H1 (cell line): ENCODE measurements at regions not wholly inside any gene's neighbourhood (a gene's known extent, or its start where the extent isn't known, plus 50 kb on each side); places are given as distances from the start of the nearest gene placed in this dataset.
A peak's percentile ranks its signal among the peaks of the same experiment; 100 is the strongest.

Source experiments
- CTCF ChIA-PET: fragments of 300-600 bp; sonication (Branson Sonifier 250); formaldehyde crosslinking; loops from one replicate; lab custom pipeline; 2021; ENCODE audit not compliant: partially characterized antibody; lab: Charles Lee
- POLR2A ChIA-PET: fragments of 300-600 bp; sonication (Branson Sonifier 250); formaldehyde crosslinking; loops from one replicate; lab custom pipeline; 2021; ENCODE audit warnings: inconsistent platforms; ENCODE audit not compliant: partially characterized antibody; lab: Charles Lee
- DNase-seq, 2 experiments: peaks; one replicate each; pipeline versions ENCODE4 v3.0.0 to v3.0.0-alpha.2; 2010 to 2022; ENCODE audit warnings: low spot score in 2 of 2, low read depth in 1 of 2, mixed read lengths in 1 of 2
- FAIRE-seq: peaks from 2 replicates; lab custom pipeline; 2011; peaks lifted over from hg19 to GRCh38; lab: Jason Lieb, UNC
- H2AFZ ChIP-seq: 2 replicates; pipeline ENCODE4 v1.8.1; 2012; ENCODE audit warnings: low read length, inconsistent platforms
- H2AK5ac ChIP-seq: 2 replicates; pipeline ENCODE4 v1.6.1; 2013; ENCODE audit warnings: low read depth, low read length
- H2BK120ac ChIP-seq: replicated peaks from 2 replicates; pipeline ENCODE3; 2013; ENCODE audit warnings: low read depth, low read length, inconsistent platforms
- H2BK12ac ChIP-seq: 2 replicates; pipeline ENCODE4 v1.6.1; 2013; ENCODE audit warnings: low read depth, low read length
- H2BK15ac ChIP-seq: 2 replicates; pipeline ENCODE4 v1.6.1; 2013; ENCODE audit warnings: low read length
- H2BK20ac ChIP-seq: 2 replicates; pipeline ENCODE4 v1.6.1; 2013; ENCODE audit warnings: low read length
- H2BK5ac ChIP-seq: 2 replicates; pipeline ENCODE4 v1.6.1; 2013; ENCODE audit warnings: low read depth, low read length
- H3K14ac ChIP-seq: 2 replicates; pipeline ENCODE4 v1.6.1; 2013; ENCODE audit warnings: inconsistent platforms; ENCODE audit not compliant: insufficient read length
- H3K18ac ChIP-seq: 2 replicates; pipeline ENCODE4 v1.6.1; 2013; ENCODE audit warnings: low read length; ENCODE audit errors: extremely low read depth
- H3K23ac ChIP-seq: 2 replicates; pipeline ENCODE4 v1.6.1; 2013; ENCODE audit warnings: inconsistent platforms; ENCODE audit not compliant: insufficient read length
- H3K23me2 ChIP-seq: 2 replicates; pipeline ENCODE4 v1.6.1; 2013; ENCODE audit warnings: low read depth, low read length
- H3K27ac ChIP-seq: 2 replicates; pipeline ENCODE4 v1.6.1; 2011; ENCODE audit warnings: low read depth, low read length, inconsistent platforms
- H3K27me3 ChIP-seq, 4 experiments: replicated peaks in 1 of 4; 1 replicate in 1 of 4; 2 replicates in 3 of 4; pipeline versions ENCODE4 v1.6.1 to v1.8.1; 2011 to 2013; ENCODE audit warnings: low read length in 3 of 4, mild to moderate bottlenecking in 3 of 4, inconsistent platforms in 2 of 4, mixed read lengths in 2 of 4, moderate library complexity in 1 of 4; ENCODE audit not compliant: control insufficient read depth in 3 of 4, insufficient read depth in 3 of 4; ENCODE audit errors: extremely low read depth in 1 of 4
- H3K36me3 ChIP-seq, 4 experiments: 2 replicates each; pipeline versions ENCODE4 v1.6.1 to v1.8.1; 2011 to 2013; ENCODE audit warnings: mild to moderate bottlenecking in 4 of 4, low read length in 3 of 4, moderate library complexity in 2 of 4, control low read depth in 1 of 4, inconsistent platforms in 1 of 4; ENCODE audit not compliant: insufficient read depth in 4 of 4, control insufficient read depth in 2 of 4
- H3K4ac ChIP-seq: replicated peaks from 2 replicates; pipeline ENCODE3; 2013; ENCODE audit warnings: low read length, low read depth, mixed read lengths, inconsistent platforms; ENCODE audit not compliant: insufficient read length
- H3K4me1 ChIP-seq, 4 experiments: replicated peaks in 1 of 4; 1 replicate in 1 of 4; 2 replicates in 3 of 4; pipeline versions ENCODE4 v1.6.1 to v1.8.1; 2011 to 2013; ENCODE audit warnings: low read length in 3 of 4, inconsistent platforms in 2 of 4, mixed read lengths in 1 of 4; ENCODE audit not compliant: insufficient read depth in 4 of 4, control insufficient read depth in 3 of 4
- H3K4me2 ChIP-seq, 2 experiments: 2 replicates each; pipeline versions ENCODE4 v1.6.1 to v1.8.1; 2011 to 2013; ENCODE audit warnings: low read depth in 2 of 2, low read length in 2 of 2, control low read depth in 1 of 2, inconsistent platforms in 1 of 2, mild to moderate bottlenecking in 1 of 2; ENCODE audit not compliant: insufficient read depth in 1 of 2
- H3K4me3 ChIP-seq, 4 experiments: fragments of 200-600, 300-600 bp in 1 of 4; sonication (generic), shearing (Covaris generic), sonication (Bioruptor Twin) in 1 of 4; 2 replicates each; pipeline versions ENCODE4 v1.5.1 to v1.8.1; 2011 to 2016; ENCODE audit warnings: low read length in 4 of 4, low read depth in 3 of 4, control low read depth in 2 of 4, inconsistent platforms in 2 of 4, mild to moderate bottlenecking in 2 of 4, mixed read lengths in 1 of 4, moderate library complexity in 1 of 4; ENCODE audit not compliant: insufficient read depth in 2 of 4; ENCODE audit errors: extremely low read depth in 1 of 4
- H3K56ac ChIP-seq: replicated peaks from 2 replicates; pipeline ENCODE3; 2013; ENCODE audit warnings: low read depth, mild to moderate bottlenecking, mixed read lengths, low read length, inconsistent platforms; ENCODE audit not compliant: insufficient read length
- H3K79me1 ChIP-seq: 2 replicates; pipeline ENCODE4 v1.6.1; 2013; ENCODE audit warnings: low read depth, low read length, control low read depth
- H3K79me2 ChIP-seq, 2 experiments: 2 replicates each; pipeline versions ENCODE4 v1.6.1 to v1.8.1; 2012 to 2013; ENCODE audit warnings: low read length in 2 of 2, mild to moderate bottlenecking in 2 of 2, inconsistent platforms in 1 of 2; ENCODE audit not compliant: insufficient read depth in 2 of 2, control insufficient read depth in 1 of 2
- H3K9ac ChIP-seq, 4 experiments: replicated peaks in 1 of 4; 1 replicate in 1 of 4; 2 replicates in 3 of 4; pipeline versions ENCODE4 v1.6.1 to v1.8.1; 2011 to 2013; ENCODE audit warnings: low read depth in 3 of 4, low read length in 3 of 4, control low read depth in 2 of 4, mild to moderate bottlenecking in 2 of 4, moderate library complexity in 2 of 4, inconsistent platforms in 1 of 4; ENCODE audit errors: extremely low read depth in 1 of 4
- H3K9me3 ChIP-seq, 2 experiments: 2 replicates each; pipeline versions ENCODE4 v1.6.1 to v1.8.1; 2012 to 2013; ENCODE audit warnings: mild to moderate bottlenecking in 2 of 2, moderate library complexity in 2 of 2, control low read depth in 1 of 2, inconsistent platforms in 1 of 2, low read depth in 1 of 2, low read length in 1 of 2, mixed read lengths in 1 of 2; ENCODE audit not compliant: insufficient read depth in 2 of 2
- H4K20me1 ChIP-seq, 2 experiments: replicated peaks in 1 of 2; 2 replicates each; pipeline versions ENCODE3 to v1.8.1; 2011 to 2013; ENCODE audit warnings: inconsistent platforms in 2 of 2, low read length in 2 of 2, mild to moderate bottlenecking in 1 of 2; ENCODE audit not compliant: insufficient read depth in 2 of 2, control insufficient read depth in 1 of 2
- H4K5ac ChIP-seq: 2 replicates; pipeline ENCODE4 v1.6.1; 2013; ENCODE audit warnings: low read length, low read depth, mixed read lengths, inconsistent platforms; ENCODE audit not compliant: insufficient read length
- H4K8ac ChIP-seq: 2 replicates; pipeline ENCODE4 v1.8.0; 2013; ENCODE audit warnings: mild to moderate bottlenecking, moderate library complexity, low read length, inconsistent platforms; ENCODE audit not compliant: insufficient read depth; ENCODE audit errors: extremely low read depth
- H4K91ac ChIP-seq: replicated peaks from 2 replicates; pipeline ENCODE3; 2013; ENCODE audit warnings: low read length, mixed read lengths, inconsistent platforms; ENCODE audit not compliant: insufficient read length
- BACH1 ChIP-seq: IDR thresholded peaks from 2 replicates; pipeline ENCODE4 v1.6.1; 2012; ENCODE audit warnings: low read length, improper control_type of control experiment
- WGBS, 2 experiments: shearing (Covaris generic) in 1 of 2; methylation state at CpG; one replicate each; pipeline versions ENCODE4 v1.1.6 to v1.1.7; 2013 to 2015; ENCODE audit warnings: low lambda C conversion rate in 2 of 2, mixed read lengths in 2 of 2, inconsistent platforms in 1 of 2, low coverage in 1 of 2, missing lambda C conversion rate in 1 of 2; ENCODE audit not compliant: insufficient replicate concordance in 2 of 2, insufficient coverage in 1 of 2, insufficient read length in 1 of 2; ENCODE audit errors: extremely low coverage in 1 of 2, missing lambda C conversion rate in 1 of 2; 5-methylcytosine and 5-hydroxymethylcytosine counted together

DNA sequence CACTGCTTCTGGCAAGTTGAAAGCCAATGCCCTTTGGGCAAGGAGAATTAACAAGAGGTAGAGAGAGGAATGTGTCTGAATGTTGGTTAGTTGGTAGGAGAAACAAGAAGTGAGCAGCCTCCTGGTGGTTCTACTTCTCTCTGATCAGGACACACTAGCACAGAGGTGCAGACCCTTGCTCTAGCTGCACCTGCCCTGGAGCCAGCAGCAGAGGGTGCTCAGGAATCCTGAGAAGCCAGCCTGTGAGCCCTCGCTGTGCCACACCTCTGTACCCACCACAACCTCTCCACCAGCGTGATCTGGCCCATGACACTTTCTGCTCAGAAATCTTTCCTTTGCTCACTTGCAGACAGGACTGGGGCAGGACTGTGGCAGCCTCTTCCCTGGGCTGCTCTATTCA is 364.7 kb downstream of the RPS24 start:
- WGBS, 2 experiments: 76% methylated on average over 2 of the region's 2 CpGs; no CpG with 5 or more reads in 1 of the 2 experiments
- H3K18ac ChIP-seq: no peak overlapping the region
- no peak overlapping the region for H2BK5ac ChIP-seq
- no peak overlapping the region for H3K56ac ChIP-seq
- H4K20me1 ChIP-seq: no peaks in the 10 kb centered on the region
- no peaks in the 10 kb centered on the region; the same call in 1 of the 2 replicates for H3K23me2 ChIP-seq
- no peak overlapping the region for H3K23ac ChIP-seq
- no peak overlapping the region for H2BK20ac ChIP-seq
- H4K8ac ChIP-seq: peak overlapping the region; percentile 29; the same call in 1 of the 2 replicates
- H2BK15ac ChIP-seq: no peak overlapping the region
- H3K4me2 ChIP-seq: no peak overlapping the region
- no peak overlapping the region for H2BK12ac ChIP-seq
- no peaks in the 10 kb centered on the region for H3K36me3 ChIP-seq
- no peaks in the 10 kb centered on the region for H3K79me2 ChIP-seq
- H3K4me1 ChIP-seq: peaks cover 5 to 11% (median 8%) of the 10 kb centered on the region in 4 experiments
- no peak overlapping the region for H4K91ac ChIP-seq
- no peak overlapping the region for H3K27ac ChIP-seq
- ChIA-PET POLR2A (no interaction called here), CTCF (interaction anchor here (1.4 to 1.6 kb wide), 3 partner anchors 13 to 140 kb away, joined by 3 to 5 read pairs (median 3); no protein-coding TSS in a partner anchor)
- H3K4me3 ChIP-seq: no peak overlapping the region
- H2AK5ac ChIP-seq: no peak overlapping the region
- H3K4ac ChIP-seq: no peak overlapping the region
- H2AFZ ChIP-seq: no peak overlapping the region
- DNase-seq: no peak
- H3K9me3 ChIP-seq: no peaks in the 10 kb centered on the region
- FAIRE-seq: no peak
- no peak overlapping the region for H3K9ac ChIP-seq
- peaks cover 0 to 2% (median 0%) of the 10 kb centered on the region in 4 experiments; a peak in 1 of 7 replicates for H3K27me3 ChIP-seq
- no peaks in the 10 kb centered on the region for H3K79me1 ChIP-seq
- no peak overlapping the region for H2BK120ac ChIP-seq
- H4K5ac ChIP-seq: no peak overlapping the region
- H3K14ac ChIP-seq: no peak overlapping the region
- no peak for TF ChIP-seq BACH1
